ENCODE measurements at regions not wholly inside any gene's neighbourhood (a gene's known extent, or its start where the extent isn't known, plus 50 kb on each side); places are given as distances from the start of the nearest gene placed in this dataset.

GRCh38 chr6:8182902-8183665 is 80.7 kb upstream of the EEF1E1 start:
- TF ChIP-seq SUZ12 (IDR thresholded peaks at IDR 0.05; ENCODE audit: extremely low read depth, insufficient read depth, insufficient read length) (no peak), ZNF274 (IDR thresholded peaks at IDR 0.05; ENCODE audit: low read depth, low read length) (no peak), YY1 (IDR thresholded peaks at IDR 0.05; ENCODE audit: insufficient read depth, insufficient read length) (no peak)

Measured in NT2/D1 (cell line).